Cardiac muscle cell (in vitro differentiated cells and primary cell): ENCODE measurements at regions not wholly inside any gene's neighbourhood (a gene's known extent, or its start where the extent isn't known, plus 50 kb on each side); places are given as distances from the start of the nearest gene placed in this dataset.

Experiments used
- DNase-seq, 2 donors: peaks; one replicate each; pipeline versions ENCODE4 v3.0.0 to v3.0.0-alpha.2; 2010 to 2017; ENCODE audit warnings: low read depth in 1 of 2, low spot score in 1 of 2
- H3K27ac ChIP-seq: fragments of 200-600 bp; sonication (generic); 2 replicates; pipeline ENCODE4 v1.5.1; 2016
- H3K27me3 ChIP-seq: fragments of 200-600 bp; sonication (generic); 2 replicates; pipeline ENCODE4 v1.6.0; 2016; ENCODE audit warnings: control low read depth
- H3K36me3 ChIP-seq: fragments of 200-600 bp; sonication (generic); 2 replicates; pipeline ENCODE4 v1.5.1; 2016; ENCODE audit warnings: control low read depth
- H3K4me1 ChIP-seq: fragments of 200-600 bp; sonication (generic); 2 replicates; pipeline ENCODE4 v1.8.1; 2017; ENCODE audit warnings: low read depth, mild to moderate bottlenecking, mixed run types
- H3K4me3 ChIP-seq: fragments of 200-600 bp; sonication (generic); 2 replicates; pipeline ENCODE4 v1.5.1; 2016; ENCODE audit warnings: mild to moderate bottlenecking
- H3K9me3 ChIP-seq: fragments of 200-600 bp; sonication (generic); 2 replicates; pipeline ENCODE4 v1.5.1; 2017; ENCODE audit warnings: low read depth, mild to moderate bottlenecking, control low read depth
- TF ChIP-seq, protein P1 (sequence below): IDR thresholded peaks from 2 replicates; pipeline ENCODE4 v1.5.1; 2012; ENCODE audit warnings: low read depth, mild to moderate bottlenecking, low read length

- peak; percentile 52 to 64 for DNase-seq
- TF ChIP-seq, protein P1, sequence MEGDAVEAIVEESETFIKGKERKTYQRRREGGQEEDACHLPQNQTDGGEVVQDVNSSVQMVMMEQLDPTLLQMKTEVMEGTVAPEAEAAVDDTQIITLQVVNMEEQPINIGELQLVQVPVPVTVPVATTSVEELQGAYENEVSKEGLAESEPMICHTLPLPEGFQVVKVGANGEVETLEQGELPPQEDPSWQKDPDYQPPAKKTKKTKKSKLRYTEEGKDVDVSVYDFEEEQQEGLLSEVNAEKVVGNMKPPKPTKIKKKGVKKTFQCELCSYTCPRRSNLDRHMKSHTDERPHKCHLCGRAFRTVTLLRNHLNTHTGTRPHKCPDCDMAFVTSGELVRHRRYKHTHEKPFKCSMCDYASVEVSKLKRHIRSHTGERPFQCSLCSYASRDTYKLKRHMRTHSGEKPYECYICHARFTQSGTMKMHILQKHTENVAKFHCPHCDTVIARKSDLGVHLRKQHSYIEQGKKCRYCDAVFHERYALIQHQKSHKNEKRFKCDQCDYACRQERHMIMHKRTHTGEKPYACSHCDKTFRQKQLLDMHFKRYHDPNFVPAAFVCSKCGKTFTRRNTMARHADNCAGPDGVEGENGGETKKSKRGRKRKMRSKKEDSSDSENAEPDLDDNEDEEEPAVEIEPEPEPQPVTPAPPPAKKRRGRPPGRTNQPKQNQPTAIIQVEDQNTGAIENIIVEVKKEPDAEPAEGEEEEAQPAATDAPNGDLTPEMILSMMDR, result peak; percentile 61
- Histone ChIP-seq H3K27ac (no peak overlapping the region), H3K36me3 (no peaks in the 10 kb centered on the region), H3K9me3 (no peaks in the 10 kb centered on the region), H3K27me3 (no peaks in the 10 kb centered on the region), H3K4me1 (no peaks in the 10 kb centered on the region), H3K4me3 (no peak overlapping the region)
Observed at GRCh38 chr3:159616234-159616825, 372.3 kb upstream of the IL12A start.

- no peaks in the 10 kb centered on the region for H3K27me3 ChIP-seq
- no peak overlapping the region for H3K27ac ChIP-seq
- H3K9me3 ChIP-seq, result no peaks in the 10 kb centered on the region
- TF ChIP-seq, protein P1, result no peak
- H3K36me3 ChIP-seq, result no peaks in the 10 kb centered on the region
- peaks cover 6% of the 10 kb centered on the region for H3K4me1 ChIP-seq
- no peak overlapping the region for H3K4me3 ChIP-seq
- DNase-seq, result peak; percentile 8 to 10
Observed at GRCh38 chr3:159619341-159619885, 369.2 kb upstream of the IL12A start.

DNA sequence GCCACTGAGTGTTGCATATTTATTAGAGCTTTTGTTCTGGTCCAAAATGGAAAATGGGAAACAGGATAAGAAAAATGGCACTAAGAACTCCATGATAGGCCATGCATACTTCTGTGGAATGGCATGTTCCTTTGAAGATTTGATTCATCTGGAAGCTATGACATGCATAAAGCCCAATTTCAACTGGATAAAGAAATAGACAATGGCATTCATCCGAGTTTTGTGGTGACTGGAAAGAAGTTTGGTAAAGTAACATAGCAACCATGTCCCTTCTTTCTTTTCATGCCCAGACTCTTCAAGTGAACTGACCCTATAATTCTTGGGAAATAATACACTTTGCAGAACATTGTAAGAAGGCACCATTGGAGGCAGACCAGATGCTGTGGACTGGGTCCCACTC, 368.4 kb upstream of the IL12A start:
- Histone ChIP-seq H3K27ac (no peak overlapping the region), H3K4me3 (no peak overlapping the region), H3K36me3 (no peaks in the 10 kb centered on the region), H3K27me3 (no peaks in the 10 kb centered on the region), H3K4me1 (peaks cover 6% of the 10 kb centered on the region), H3K9me3 (no peaks in the 10 kb centered on the region)
- DNase-seq, result no peak
- TF ChIP-seq, protein P1, result no peak

GRCh38 chr3:159620873-159621272, 367.8 kb upstream of the IL12A start:
- Histone ChIP-seq H3K4me3 (no peak overlapping the region), H3K4me1 (peaks cover 6% of the 10 kb centered on the region), H3K36me3 (no peaks in the 10 kb centered on the region), H3K9me3 (no peaks in the 10 kb centered on the region), H3K27ac (no peak overlapping the region), H3K27me3 (no peaks in the 10 kb centered on the region)
- TF ChIP-seq, protein P1, result no peak
- peak in 1 of 2 donors; percentile 34 for DNase-seq

GRCh38 chr3:159624616-159625015, 364.0 kb upstream of the IL12A start:
- peaks cover 6% of the 10 kb centered on the region for H3K4me1 ChIP-seq

More at GRCh38 chr3:159624616-159625015, 364.0 kb upstream of the IL12A start:
- TF ChIP-seq, protein P1, result no peak
- H3K9me3 ChIP-seq, result no peaks in the 10 kb centered on the region
- H3K36me3 ChIP-seq, result no peaks in the 10 kb centered on the region
- no peak overlapping the region for H3K27ac ChIP-seq
- H3K27me3 ChIP-seq, result no peaks in the 10 kb centered on the region
- H3K4me3 ChIP-seq, result no peak overlapping the region
- DNase-seq, result no peak
